Esophagus (tissue), 2 donors: ENCODE measurements at regions not wholly inside any gene's neighbourhood (a gene's known extent, or its start where the extent isn't known, plus 50 kb on each side); places are given as distances from the start of the nearest gene placed in this dataset.
"Not testable (repeated sequence)": the region's sequence is repeated elsewhere in the genome, so short reads cannot be mapped to it uniquely, and the experiment has no call there.

Experiments used
- H3K27ac ChIP-seq, 2 donors: one replicate each; pipeline ENCODE4 v1.5.1; 2013; ENCODE audit warnings: low read depth in 2 of 2, mild to moderate bottlenecking in 2 of 2, inconsistent platforms in 1 of 2, low read length in 1 of 2, moderate library complexity in 1 of 2
- H3K27me3 ChIP-seq, 2 donors: one replicate each; pipeline ENCODE4 v1.6.1; 2013; ENCODE audit warnings: low read length in 2 of 2, control low read depth in 1 of 2, mild to moderate bottlenecking in 1 of 2; ENCODE audit not compliant: insufficient read depth in 2 of 2, control insufficient read depth in 1 of 2
- H3K36me3 ChIP-seq, 2 donors: one replicate each; pipeline ENCODE4 v1.6.1; 2013; ENCODE audit warnings: low read length in 1 of 2; ENCODE audit not compliant: control insufficient read depth in 2 of 2, insufficient read depth in 2 of 2
- H3K4me1 ChIP-seq, 2 donors: one replicate each; pipeline ENCODE4 v1.6.1; 2013; ENCODE audit warnings: low read length in 1 of 2; ENCODE audit not compliant: control insufficient read depth in 2 of 2, insufficient read depth in 2 of 2
- H3K4me3 ChIP-seq, 2 donors: one replicate each; pipeline ENCODE4 v1.5.1; 2013; ENCODE audit warnings: low read length in 2 of 2, mild to moderate bottlenecking in 2 of 2, low read depth in 1 of 2, moderate library complexity in 1 of 2
- H3K9me3 ChIP-seq, 2 donors: one replicate each; pipeline ENCODE4 v1.6.1; 2013; ENCODE audit warnings: mild to moderate bottlenecking in 2 of 2, low read depth in 1 of 2, low read length in 1 of 2, moderate library complexity in 1 of 2; ENCODE audit not compliant: control insufficient read depth in 2 of 2, insufficient read depth in 1 of 2
- WGBS, 2 donors: extraction: QIAGEN DNeasy Blood & Tissue Kit; methylation state at CpG; one replicate each; pipeline ENCODE4 v1.1.7; 2013; 5-methylcytosine and 5-hydroxymethylcytosine counted together
- donor health status: healthy with polysubstance abuse.
- donor health status: Bipolar disorder and iron deficiency.

DNA sequence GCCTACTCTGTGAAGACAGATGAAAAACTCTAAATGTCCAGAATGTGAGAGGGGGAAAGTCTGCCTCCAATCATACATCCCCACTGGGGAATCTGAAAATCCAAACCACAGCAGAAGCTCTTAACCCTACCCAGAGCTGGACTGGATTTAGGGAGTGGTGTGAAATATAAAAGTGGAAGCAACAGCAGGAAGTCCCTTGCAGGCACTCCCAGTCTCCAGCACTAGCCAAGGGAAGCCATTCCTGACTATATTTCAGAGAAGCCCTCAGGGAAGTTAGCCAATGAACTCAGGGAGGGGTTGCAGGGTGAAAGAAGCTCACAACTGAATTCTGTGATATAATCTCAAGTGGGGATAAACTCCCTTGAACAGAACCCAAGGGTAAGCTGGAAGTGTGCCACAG, 51.5 kb downstream of the CRPPA start:
- Histone ChIP-seq H3K27me3 (no peaks in the 10 kb centered on the region), H3K27ac (no peak overlapping the region), H3K4me1 (peaks cover 0 to 2% of the 10 kb centered on the region in 2 donors), H3K9me3 (peaks cover 0 to 7% of the 10 kb centered on the region in 2 donors), H3K36me3 (peaks cover 0 to 4% of the 10 kb centered on the region in 2 donors), H3K4me3 (no peak overlapping the region)

DNA sequence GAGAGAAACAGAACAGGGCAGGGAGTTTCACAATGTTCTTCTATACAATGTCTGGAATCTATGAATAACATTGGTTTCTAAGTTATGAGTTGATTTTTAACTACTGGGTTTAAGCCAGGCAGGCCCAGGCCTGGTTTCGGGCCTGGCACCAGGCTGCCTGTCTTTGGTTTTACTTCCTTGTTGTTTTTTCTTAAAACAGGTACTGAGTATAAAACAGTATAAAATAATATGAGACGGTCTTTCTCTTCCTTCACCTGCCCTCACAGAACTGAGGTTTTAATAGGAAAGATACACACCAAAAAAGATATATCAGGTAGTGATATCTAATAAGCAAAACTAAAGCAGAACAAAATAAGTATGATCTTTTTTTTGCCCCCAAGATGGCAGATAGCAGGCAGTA, 52.0 kb downstream of the CRPPA start:
- H3K4me3 ChIP-seq, H3K4me1 ChIP-seq, H3K9me3 ChIP-seq, H3K27me3 ChIP-seq, H3K27ac ChIP-seq, H3K36me3 ChIP-seq: not testable (repeated sequence)
- WGBS, 2 donors, result 55 to 68% methylated on average over 2 of the region's 2 CpGs

DNA sequence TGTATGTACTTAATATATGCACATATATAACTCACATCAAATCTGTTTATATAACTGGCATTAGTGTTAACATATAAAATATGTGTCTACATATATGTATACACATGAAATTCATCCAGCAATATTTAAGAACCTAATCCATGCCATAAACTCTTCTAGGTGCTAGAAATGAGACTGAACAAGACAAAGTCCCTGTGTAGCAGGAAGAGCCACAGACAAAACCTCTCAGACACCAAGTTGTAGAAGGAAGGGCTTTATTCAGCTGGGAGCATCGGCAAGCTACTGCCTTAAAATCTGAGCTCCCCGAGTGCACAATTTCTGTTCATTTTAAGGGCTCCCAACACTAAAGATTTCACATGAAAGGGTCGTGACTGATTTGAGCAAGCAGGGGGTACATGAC, 52.5 kb downstream of the CRPPA start:
- H3K9me3 ChIP-seq, result peaks cover 0 to 7% of the 10 kb centered on the region in 2 donors
- WGBS, 2 donors, result 76 to 84% methylated on average over 3 of the region's 3 CpGs
- H3K4me1 ChIP-seq, result peaks cover 0 to 2% of the 10 kb centered on the region in 2 donors
- peaks cover 0 to 4% of the 10 kb centered on the region in 2 donors for H3K36me3 ChIP-seq
- H3K27me3 ChIP-seq, result no peaks in the 10 kb centered on the region
- H3K27ac ChIP-seq, result no peak overlapping the region
- no peak overlapping the region for H3K4me3 ChIP-seq

DNA sequence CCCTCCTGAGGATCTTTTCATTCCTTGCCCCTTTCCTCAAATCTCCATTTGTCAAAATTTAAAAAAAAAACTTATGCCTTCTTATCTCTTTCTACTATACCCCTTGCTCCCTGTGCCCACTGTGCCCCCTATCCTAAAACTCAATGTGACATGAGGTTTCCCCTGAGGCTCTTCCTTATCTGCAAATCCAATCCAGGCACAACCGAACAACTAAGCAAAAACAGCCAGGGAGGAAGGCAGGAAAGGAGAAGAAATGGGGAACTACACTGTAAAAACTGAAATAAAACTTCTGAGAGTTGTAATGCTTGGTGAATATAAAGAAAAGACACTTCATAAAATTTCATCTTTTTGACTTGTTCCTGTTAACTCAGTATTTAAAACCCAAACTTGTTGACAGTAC, 54.2 kb downstream of the CRPPA start:
- Histone ChIP-seq H3K36me3 (peaks cover 0 to 4% of the 10 kb centered on the region in 2 donors), H3K4me3 (no peak overlapping the region), H3K4me1 (peaks cover 0 to 2% of the 10 kb centered on the region in 2 donors), H3K27ac (no peak overlapping the region), H3K9me3 (peaks cover 0 to 7% of the 10 kb centered on the region in 2 donors), H3K27me3 (no peaks in the 10 kb centered on the region)
- WGBS, 2 donors, result 79 to 83% methylated on average over 1 of the region's 1 CpG

DNA sequence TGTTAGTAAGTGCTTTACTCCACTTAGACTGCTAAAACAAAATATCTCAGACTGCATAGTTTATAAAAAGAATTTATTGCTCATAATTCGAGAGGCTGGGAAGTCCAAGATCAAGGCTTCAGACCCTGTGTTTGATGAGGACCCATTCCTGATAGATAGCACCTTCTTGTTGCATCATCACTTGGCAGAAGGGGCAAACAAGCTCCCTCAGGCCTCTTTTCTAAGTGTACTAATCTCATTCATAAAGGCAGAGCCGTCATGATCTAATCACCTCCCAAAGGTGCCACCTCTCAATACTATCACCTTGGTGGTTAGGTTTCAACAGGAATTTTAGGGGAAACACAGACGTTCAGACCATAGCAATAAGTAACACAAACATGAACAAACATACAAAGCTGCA, 55.4 kb downstream of the CRPPA start:
- Histone ChIP-seq H3K9me3 (peaks cover 0 to 7% of the 10 kb centered on the region in 2 donors), H3K4me1 (peaks cover 0 to 2% of the 10 kb centered on the region in 2 donors), H3K27me3 (no peaks in the 10 kb centered on the region), H3K4me3 (no peak overlapping the region), H3K36me3 (peaks cover 0 to 4% of the 10 kb centered on the region in 2 donors), H3K27ac (no peak overlapping the region)
- WGBS, 2 donors, result 60 to 73% methylated on average over 3 of the region's 3 CpGs

DNA sequence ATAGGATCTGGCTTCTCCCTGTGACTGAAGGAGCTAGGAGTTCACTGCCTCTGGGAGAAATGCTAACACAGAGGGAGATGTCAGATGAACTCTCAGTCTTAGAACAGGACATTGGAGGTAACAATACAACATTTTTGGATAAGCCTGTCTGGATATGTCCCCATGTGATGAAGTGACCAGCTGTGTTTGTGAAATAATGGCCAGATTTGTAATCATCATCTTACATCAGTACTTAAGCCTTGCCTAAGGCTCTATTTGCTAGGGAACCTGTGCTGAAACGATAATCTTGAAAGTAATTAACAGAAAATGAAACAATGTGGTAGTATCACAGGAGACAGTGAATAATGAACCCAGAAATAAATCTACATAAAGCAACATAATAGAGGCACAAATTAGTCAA, 56.2 kb downstream of the CRPPA start:
- Histone ChIP-seq H3K27ac (no peak overlapping the region), H3K4me1 (no peaks in the 10 kb centered on the region), H3K36me3 (peaks cover 0 to 2% of the 10 kb centered on the region in 2 donors), H3K27me3 (no peaks in the 10 kb centered on the region), H3K4me3 (no peak overlapping the region), H3K9me3 (peaks cover 0 to 2% of the 10 kb centered on the region in 2 donors)
- WGBS, 2 donors, result 43 to 44% methylated on average over 1 of the region's 1 CpG

DNA sequence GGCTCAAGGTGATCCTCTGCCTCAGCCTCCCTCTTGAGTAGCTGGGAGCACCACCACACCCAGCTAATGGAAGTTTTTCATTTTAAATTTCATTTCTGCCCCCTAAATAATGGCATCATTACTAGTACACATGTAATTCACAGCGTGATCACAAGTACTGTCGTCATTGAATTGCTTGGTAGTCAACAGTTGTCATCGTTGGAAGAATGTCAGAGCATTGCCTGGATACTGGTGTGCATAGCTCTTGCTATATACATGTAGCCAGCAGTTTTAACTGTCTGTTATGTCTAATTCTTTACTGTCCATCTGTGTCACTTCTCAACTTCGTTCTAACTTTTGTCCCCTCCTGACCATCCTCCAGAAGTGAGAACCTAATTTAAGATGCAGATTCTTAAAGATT, 62.1 kb downstream of the CRPPA start:
- H3K9me3 ChIP-seq, result no peaks in the 10 kb centered on the region
- WGBS, 2 donors, result 63 to 64% methylated on average over 4 of the region's 4 CpGs
- no peaks in the 10 kb centered on the region for H3K27me3 ChIP-seq
- H3K4me1 ChIP-seq, result no peaks in the 10 kb centered on the region
- no peak overlapping the region for H3K27ac ChIP-seq
- no peak overlapping the region for H3K4me3 ChIP-seq
- H3K36me3 ChIP-seq, result no peaks in the 10 kb centered on the region

DNA sequence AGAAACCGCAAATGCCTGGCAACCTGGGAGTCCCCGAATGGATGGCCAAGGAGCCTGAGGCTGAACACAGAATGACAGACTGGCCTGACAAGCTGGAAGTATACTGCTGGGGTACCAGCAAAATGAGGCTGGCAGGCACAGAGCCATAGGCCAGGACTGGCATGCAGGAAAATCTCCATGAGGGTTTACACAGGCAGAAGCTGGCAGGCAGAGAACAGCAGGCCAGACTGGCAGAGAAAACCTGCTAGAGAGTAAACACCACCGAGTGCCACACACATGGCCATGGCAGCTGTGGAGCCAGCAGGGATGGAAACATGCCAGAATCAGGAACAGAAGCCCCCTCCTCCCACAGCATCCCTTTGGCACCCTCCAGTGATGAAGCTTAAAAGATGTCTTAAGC, 63.4 kb downstream of the CRPPA start:
- no peaks in the 10 kb centered on the region for H3K27me3 ChIP-seq
- 52 to 62% methylated on average over 3 of the region's 3 CpGs for WGBS, 2 donors
- no peaks in the 10 kb centered on the region for H3K4me1 ChIP-seq
- H3K36me3 ChIP-seq, result no peaks in the 10 kb centered on the region
- no peak overlapping the region for H3K4me3 ChIP-seq
- no peak overlapping the region for H3K27ac ChIP-seq
- no peaks in the 10 kb centered on the region for H3K9me3 ChIP-seq

DNA sequence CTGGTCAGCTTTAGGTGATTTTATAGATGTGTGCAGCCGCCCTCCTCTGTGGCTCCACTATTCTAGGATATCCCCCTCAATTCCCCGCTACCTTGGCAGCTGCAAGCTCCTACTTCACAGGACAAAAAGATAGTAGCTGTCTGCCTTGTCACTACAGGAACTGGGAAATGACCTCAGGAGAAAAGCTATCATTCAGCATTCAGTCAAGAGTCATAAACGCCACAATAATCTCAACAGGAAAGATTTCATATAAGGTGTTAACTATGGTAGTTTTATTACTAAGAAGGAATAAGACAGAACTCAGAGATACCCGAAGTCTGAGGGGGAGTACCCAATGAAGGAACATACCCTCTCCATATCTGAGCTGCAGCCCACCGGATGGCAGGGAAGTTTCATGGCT, 63.9 kb downstream of the CRPPA start:
- no peak overlapping the region for H3K27ac ChIP-seq
- 80 to 82% methylated on average over 5 of the region's 5 CpGs for WGBS, 2 donors

DNA sequence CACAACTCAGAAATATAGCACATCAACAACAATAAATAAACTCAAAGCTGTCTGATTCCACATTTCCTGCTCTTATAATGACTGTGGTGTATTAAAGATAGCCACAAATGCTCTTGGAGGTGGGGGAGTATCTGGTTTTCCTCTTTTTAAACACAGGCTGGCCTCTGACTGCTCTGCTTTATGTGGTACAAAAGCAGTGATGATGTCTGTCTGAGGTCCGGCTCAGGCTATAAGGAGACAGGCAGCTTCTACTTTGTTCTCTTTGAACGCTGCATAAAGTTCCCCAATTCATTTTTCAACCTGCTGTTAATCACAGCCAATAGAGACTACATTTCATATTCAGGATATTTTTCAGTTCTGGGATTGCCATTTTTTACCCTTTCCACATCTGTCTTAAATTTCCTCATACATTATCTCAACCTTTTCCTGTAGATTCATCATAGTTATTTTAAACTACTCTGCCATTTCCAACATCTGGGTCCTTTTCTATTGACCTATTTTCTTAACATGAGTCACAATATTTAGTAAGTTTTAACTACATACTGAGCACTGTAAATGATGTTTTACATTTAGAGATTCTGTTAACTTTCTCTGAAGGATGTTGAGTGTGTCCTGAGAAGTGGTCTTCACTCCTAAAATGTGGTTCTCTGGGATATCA, 64.9 kb downstream of the CRPPA start:
- Histone ChIP-seq H3K9me3 (no peaks in the 10 kb centered on the region), H3K27ac (no peak overlapping the region), H3K4me1 (no peaks in the 10 kb centered on the region), H3K36me3 (no peaks in the 10 kb centered on the region), H3K27me3 (no peaks in the 10 kb centered on the region), H3K4me3 (no peak overlapping the region)
- WGBS, 2 donors, result 61 to 67% methylated on average over 2 of the region's 2 CpGs

More for the DNA sequence above, 63.9 kb downstream of the CRPPA start:
- H3K4me3 ChIP-seq, result no peak overlapping the region
- no peaks in the 10 kb centered on the region for H3K9me3 ChIP-seq
- H3K4me1 ChIP-seq, result no peaks in the 10 kb centered on the region
- H3K27me3 ChIP-seq, result no peaks in the 10 kb centered on the region
- H3K36me3 ChIP-seq, result no peaks in the 10 kb centered on the region
